ENCODE measurements at regions not wholly inside any gene's neighbourhood (a gene's known extent, or its start where the extent isn't known, plus 50 kb on each side); places are given as distances from the start of the nearest gene placed in this dataset.
A peak's percentile ranks its signal among the peaks of the same experiment; 100 is the strongest.

GRCh38 chr17:70552230-70552981 lies 383.1 kb downstream of the KCNJ2 start:
- peak overlapping the region; percentile 67 for H2AFZ ChIP-seq (ENCODE audit: low read depth, low read length)
- POLR2A ChIA-PET, result no interaction called here
- TF ChIP-seq CTCF (IDR thresholded peaks at IDR 0.05; ENCODE audit: extremely low read depth in 1 of 2, insufficient read depth in 1 of 2, low read depth in 1 of 2, low read length in 2 of 2) (peak; percentile 12 to 24), POLR2AphosphoS5 (IDR thresholded peaks at IDR 0.05; ENCODE audit: insufficient read depth, low read depth, low read length) (no peak)

GRCh38 chr17:70552982-70553334 lies 383.6 kb downstream of the KCNJ2 start:
- TF ChIP-seq FOS (IDR thresholded peaks at IDR 0.05; ENCODE audit: borderline replicate concordance, insufficient read depth, low read length) (no peak), MAX (IDR thresholded peaks at IDR 0.05; ENCODE audit: insufficient read depth, insufficient read length) (no peak), MYC (IDR thresholded peaks at IDR 0.05; ENCODE audit: low read depth, low read length) (no peak), POLR2A (IDR thresholded peaks at IDR 0.05; ENCODE audit: low read depth, low read length) (no peak), GATA2 (IDR thresholded peaks at IDR 0.05; ENCODE audit: insufficient read depth, insufficient read length, low read depth, low read length) (no peak), JUN (IDR thresholded peaks at IDR 0.05; ENCODE audit: borderline replicate concordance, insufficient read depth, insufficient read length, low read depth) (no peak)
- Histone ChIP-seq H3K9ac (replicated peaks; ENCODE audit: extremely low read depth, insufficient read depth, low read length) (no peak overlapping the region), H4K20me1 (replicated peaks; ENCODE audit: control insufficient read depth, extremely low read depth, insufficient read depth, low read length) (no peaks in the 10 kb centered on the region), H3K27me3 (ENCODE audit: control insufficient read depth in 2 of 2, insufficient read depth in 2 of 2, low read length in 2 of 2) (no peaks in the 10 kb centered on the region), H3K36me3 (ENCODE audit: control insufficient read depth in 2 of 2, extremely low read depth in 1 of 2, insufficient read depth in 2 of 2, low read length in 2 of 2) (no peaks in the 10 kb centered on the region), H3K79me2 (ENCODE audit: control insufficient read depth, insufficient read depth, low read length) (no peaks in the 10 kb centered on the region), H3K4me2 (ENCODE audit: insufficient read depth, low read length) (no peak overlapping the region), H3K4me1 (ENCODE audit: control insufficient read depth, extremely low read depth, insufficient read depth, low read length) (peaks cover 2% of the 10 kb centered on the region), H2AFZ (ENCODE audit: low read depth, low read length) (peak overlapping the region; percentile 67), H3K9me1 (replicated peaks; ENCODE audit: control insufficient read depth, extremely low read depth, insufficient read depth, low read length) (no peaks in the 10 kb centered on the region), H3K4me3 (replicated peaks in 1 of 3; ENCODE audit: insufficient read depth in 1 of 3, low read depth in 1 of 3, low read length in 3 of 3) (no peak overlapping the region), H3K27ac (ENCODE audit: insufficient read depth, low read depth, low read length) (no peak overlapping the region), H3K9me3 (replicated peaks; ENCODE audit: control insufficient read depth, insufficient read depth, low read length) (no peaks in the 10 kb centered on the region)
- FAIRE-seq (no peak), DNase-seq (ENCODE audit: low read depth, low spot score) (peak; percentile 11)
- no TSS peak for BruUV-seq (replicated peaks)
- ChIA-PET CTCF (interaction anchor here (0.6 to 5.1 kb wide), 28 partner anchors 11 to 1027 kb away, joined by 3 to 65 read pairs (median 4); partner anchors contain the start of gene KCNJ2), POLR2A (no interaction called here)
- dilution Hi-C loops (cut with MboI; ENCODE audit: extremely low pct_ligation_motif_present, low sequenced_read_pairs) (no loop called here), intact Hi-C loops (cut with micrococcal nuclease) (loop anchor here (5.0 to 10.0 kb wide), 5 partner anchors 69 to 1138 kb away; partner anchors contain the start of genes KCNJ2 and MAP2K6)

More at GRCh38 chr17:70552230-70552981, 383.1 kb downstream of the KCNJ2 start:
- Histone ChIP-seq H3K4me3 (replicated peaks in 1 of 3; ENCODE audit: insufficient read depth in 1 of 3, low read depth in 1 of 3, low read length in 3 of 3) (no peak overlapping the region), H3K4me2 (ENCODE audit: insufficient read depth, low read length) (no peak overlapping the region), H3K27me3 (ENCODE audit: control insufficient read depth in 2 of 2, insufficient read depth in 2 of 2, low read length in 2 of 2) (no peaks in the 10 kb centered on the region), H3K79me2 (ENCODE audit: control insufficient read depth, insufficient read depth, low read length) (no peaks in the 10 kb centered on the region), H3K4me1 (ENCODE audit: control insufficient read depth, extremely low read depth, insufficient read depth, low read length) (no peaks in the 10 kb centered on the region), H3K9ac (replicated peaks; ENCODE audit: extremely low read depth, insufficient read depth, low read length) (no peak overlapping the region), H4K20me1 (replicated peaks; ENCODE audit: control insufficient read depth, extremely low read depth, insufficient read depth, low read length) (no peaks in the 10 kb centered on the region), H3K36me3 (ENCODE audit: control insufficient read depth in 2 of 2, extremely low read depth in 1 of 2, insufficient read depth in 2 of 2, low read length in 2 of 2) (no peaks in the 10 kb centered on the region), H3K9me3 (replicated peaks; ENCODE audit: control insufficient read depth, insufficient read depth, low read length) (no peaks in the 10 kb centered on the region), H3K9me1 (replicated peaks; ENCODE audit: control insufficient read depth, extremely low read depth, insufficient read depth, low read length) (no peaks in the 10 kb centered on the region), H3K27ac (ENCODE audit: insufficient read depth, low read depth, low read length) (no peak overlapping the region)
- dilution Hi-C loops (cut with MboI; ENCODE audit: extremely low pct_ligation_motif_present, low sequenced_read_pairs) (no loop called here), intact Hi-C loops (cut with micrococcal nuclease) (loop anchor here (5.0 to 10.0 kb wide), 5 partner anchors 70 to 1138 kb away; partner anchors contain the start of genes KCNJ2 and MAP2K6)
- FAIRE-seq (peak; percentile 80), DNase-seq (ENCODE audit: low read depth, low spot score) (peak; percentile 75)
- BruUV-seq (replicated peaks), result no TSS peak
- CTCF ChIA-PET, result interaction anchor here (0.6 to 5.1 kb wide), 45 partner anchors 10 to 1027 kb away, joined by 3 to 65 read pairs (median 4); partner anchors contain the start of gene KCNJ2

All from endothelial cell of umbilical vein (primary cell).